ENCODE measurements at regions not wholly inside any gene's neighbourhood (a gene's known extent, or its start where the extent isn't known, plus 50 kb on each side); places are given as distances from the start of the nearest gene placed in this dataset.

GRCh38 chr20:10167594-10167993, 51.0 kb upstream of the SNAP25 start:
- no peak for DNase-seq (ENCODE audit: extremely low spot score)
- ChIA-PET CTCF (no interaction called here), POLR2A (no interaction called here)
- TF ChIP-seq CTCF (IDR thresholded peaks at IDR 0.05; ENCODE audit: control extremely low read depth, extremely low read depth, low read depth, missing control alignments), result no peak

All from GM10248 (cell line).